ENCODE measurements at regions not wholly inside any gene's neighbourhood (a gene's known extent, or its start where the extent isn't known, plus 50 kb on each side); places are given as distances from the start of the nearest gene placed in this dataset.

GRCh38 chr21:41110664-41111063 is 57.3 kb upstream of the BACE2 start:
- Histone ChIP-seq H3K4me3 (ENCODE audit: low read depth in 1 of 2, low read length in 2 of 2) (no peak overlapping the region), H3K9ac (ENCODE audit: low read depth in 1 of 2, low read length in 2 of 2) (no peak overlapping the region), H3K4me1 (ENCODE audit: control insufficient read depth in 1 of 2, insufficient read depth in 2 of 2, low read length in 2 of 2) (peaks cover 0 to 9% of the 10 kb centered on the region in 2 donors), H3K27ac (ENCODE audit: low read depth, low read length) (no peak overlapping the region), H3K36me3 (ENCODE audit: control insufficient read depth in 1 of 2, insufficient read depth in 2 of 2, low read length in 2 of 2) (no peaks in the 10 kb centered on the region), H3K27me3 (ENCODE audit: control insufficient read depth in 1 of 2, insufficient read depth in 2 of 2, low read length in 2 of 2) (peaks cover 4% of the 10 kb centered on the region in 2 donors), H3K9me3 (ENCODE audit: control insufficient read depth in 1 of 2, low read length in 2 of 2) (no peaks in the 10 kb centered on the region)

- H3K9ac ChIP-seq (ENCODE audit: low read depth in 1 of 2, low read length in 2 of 2), result no peak overlapping the region
- H3K27ac ChIP-seq (ENCODE audit: low read depth, low read length), result no peak overlapping the region
- peaks cover 4% of the 10 kb centered on the region in 2 donors for H3K27me3 ChIP-seq (ENCODE audit: control insufficient read depth in 1 of 2, insufficient read depth in 2 of 2, low read length in 2 of 2)
- no peaks in the 10 kb centered on the region for H3K36me3 ChIP-seq (ENCODE audit: control insufficient read depth in 1 of 2, insufficient read depth in 2 of 2, low read length in 2 of 2)
- H3K4me3 ChIP-seq (ENCODE audit: low read depth in 1 of 2, low read length in 2 of 2), result no peak overlapping the region
- H3K4me1 ChIP-seq (ENCODE audit: control insufficient read depth in 1 of 2, insufficient read depth in 2 of 2, low read length in 2 of 2), result peaks cover 0 to 9% of the 10 kb centered on the region in 2 donors
- no peaks in the 10 kb centered on the region for H3K9me3 ChIP-seq (ENCODE audit: control insufficient read depth in 1 of 2, low read length in 2 of 2)
These were observed 56.3 kb upstream of the BACE2 start for GRCh38 chr21:41111681-41112080.

- Histone ChIP-seq H3K9me3 (ENCODE audit: control insufficient read depth in 1 of 2, low read length in 2 of 2) (no peaks in the 10 kb centered on the region), H3K27me3 (ENCODE audit: control insufficient read depth in 1 of 2, insufficient read depth in 2 of 2, low read length in 2 of 2) (peaks cover 0 to 4% of the 10 kb centered on the region in 2 donors), H3K27ac (ENCODE audit: low read depth, low read length) (no peak overlapping the region), H3K4me1 (ENCODE audit: control insufficient read depth in 1 of 2, insufficient read depth in 2 of 2, low read length in 2 of 2) (peaks cover 0 to 9% of the 10 kb centered on the region in 2 donors), H3K9ac (ENCODE audit: low read depth in 1 of 2, low read length in 2 of 2) (no peak overlapping the region), H3K4me3 (ENCODE audit: low read depth in 1 of 2, low read length in 2 of 2) (peak overlapping the region; percentile 26 to 62), H3K36me3 (ENCODE audit: control insufficient read depth in 1 of 2, insufficient read depth in 2 of 2, low read length in 2 of 2) (no peaks in the 10 kb centered on the region)
These were observed 54.9 kb upstream of the BACE2 start for GRCh38 chr21:41112740-41113692.

GRCh38 chr21:41115851-41116250 is 52.1 kb upstream of the BACE2 start:
- Histone ChIP-seq H3K27ac (ENCODE audit: low read depth, low read length) (no peak overlapping the region), H3K27me3 (ENCODE audit: control insufficient read depth in 1 of 2, insufficient read depth in 2 of 2, low read length in 2 of 2) (no peaks in the 10 kb centered on the region), H3K4me3 (ENCODE audit: low read depth in 1 of 2, low read length in 2 of 2) (no peak overlapping the region), H3K9me3 (ENCODE audit: control insufficient read depth in 1 of 2, low read length in 2 of 2) (no peaks in the 10 kb centered on the region), H3K4me1 (ENCODE audit: control insufficient read depth in 1 of 2, insufficient read depth in 2 of 2, low read length in 2 of 2) (peaks cover 0 to 9% of the 10 kb centered on the region in 2 donors), H3K36me3 (ENCODE audit: control insufficient read depth in 1 of 2, insufficient read depth in 2 of 2, low read length in 2 of 2) (no peaks in the 10 kb centered on the region), H3K9ac (ENCODE audit: low read depth in 1 of 2, low read length in 2 of 2) (no peak overlapping the region)
